Fibroblast of skin of right biceps (primary cell): ENCODE measurements at regions not wholly inside any gene's neighbourhood (a gene's known extent, or its start where the extent isn't known, plus 50 kb on each side); places are given as distances from the start of the nearest gene placed in this dataset.
"Not testable (repeated sequence)": the region's sequence is repeated elsewhere in the genome, so short reads cannot be mapped to it uniquely, and the experiment has no call there.

ENCODE experiments used
- DNase-seq: peaks from one replicate; pipeline ENCODE4 v3.0.0-alpha.2; 2013

DNA sequence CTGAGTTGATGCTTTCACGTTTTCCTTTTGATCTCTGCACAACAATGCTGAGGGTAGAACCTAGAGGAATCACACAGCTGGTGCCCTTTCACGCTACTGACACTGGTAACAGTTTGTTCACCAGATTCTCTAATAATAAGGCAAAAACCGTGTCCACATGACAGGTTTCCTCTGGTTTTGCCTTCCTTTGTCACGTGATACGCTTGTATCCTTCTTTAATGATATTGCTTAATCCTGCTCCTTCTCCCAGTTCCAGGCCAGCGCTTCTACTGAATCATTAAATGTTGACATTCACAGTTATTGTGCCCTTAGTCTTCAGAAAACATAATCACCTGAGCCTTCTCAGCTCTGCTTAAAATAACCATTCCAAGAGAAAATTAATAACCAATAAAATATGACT lies 978.2 kb upstream of the NCAM2 start:
- no peak for DNase-seq

DNA sequence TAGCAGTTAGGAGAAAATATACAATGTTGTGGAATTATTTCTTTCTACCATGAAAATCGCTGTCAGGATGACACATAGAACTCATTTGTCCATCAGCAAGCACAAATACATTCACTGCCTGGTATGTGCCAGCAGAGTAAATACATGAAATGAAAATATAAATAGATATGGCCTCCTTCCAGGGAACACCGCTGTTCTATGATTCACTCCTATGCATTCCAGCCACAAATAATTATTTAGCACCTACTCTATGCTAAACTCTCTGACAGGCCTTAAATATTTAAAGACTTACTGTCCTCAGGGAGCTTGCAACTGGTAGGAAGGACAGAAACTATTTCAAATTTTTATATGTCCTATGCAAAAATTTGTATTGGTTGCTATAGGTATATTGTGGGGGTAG lies 975.0 kb upstream of the NCAM2 start:
- no peak for DNase-seq

DNA sequence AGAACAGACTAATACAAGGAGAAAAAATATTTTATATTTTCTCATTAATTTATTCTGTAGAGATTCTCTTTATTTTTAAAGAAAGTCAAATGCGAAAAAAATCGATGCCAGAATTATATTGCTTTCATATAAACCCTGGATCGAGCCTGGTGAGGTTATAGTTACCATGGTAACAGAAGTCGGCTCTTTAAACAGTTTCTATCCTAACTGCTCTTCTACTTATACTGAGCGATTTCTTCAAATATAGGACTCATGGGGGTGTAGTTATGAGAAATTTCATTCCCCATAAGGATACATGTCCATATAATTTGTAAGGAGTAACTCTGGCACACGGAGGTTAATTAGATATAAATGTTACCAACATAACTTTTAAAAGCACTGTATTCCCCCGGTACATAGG lies 973.5 kb upstream of the NCAM2 start:
- no peak for DNase-seq

DNA sequence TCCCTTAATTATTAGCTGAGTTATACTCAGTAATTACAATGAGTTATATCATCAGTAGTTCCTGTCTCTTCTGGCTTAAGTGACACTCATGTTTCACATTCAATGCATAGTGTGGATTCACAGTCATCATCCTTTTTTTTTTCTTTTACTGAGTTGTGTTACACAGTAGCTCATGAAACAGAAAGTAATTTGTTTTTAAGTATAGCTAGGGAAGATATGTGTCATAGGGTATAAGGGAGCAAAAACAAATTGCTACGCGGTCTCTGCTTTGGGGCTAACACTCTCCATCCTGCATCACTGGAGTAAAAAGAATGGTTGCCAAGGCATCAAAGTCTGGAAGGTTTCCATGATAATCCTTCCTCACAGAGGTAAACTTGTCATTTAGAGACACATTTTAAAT lies 971.7 kb upstream of the NCAM2 start:
- DNase-seq, result no peak

GRCh38 chr21:20030390-20030789 lies 967.8 kb upstream of the NCAM2 start:
- DNase-seq, result no peak

GRCh38 chr21:20031807-20032206 lies 966.4 kb upstream of the NCAM2 start:
- DNase-seq, result no peak

DNA sequence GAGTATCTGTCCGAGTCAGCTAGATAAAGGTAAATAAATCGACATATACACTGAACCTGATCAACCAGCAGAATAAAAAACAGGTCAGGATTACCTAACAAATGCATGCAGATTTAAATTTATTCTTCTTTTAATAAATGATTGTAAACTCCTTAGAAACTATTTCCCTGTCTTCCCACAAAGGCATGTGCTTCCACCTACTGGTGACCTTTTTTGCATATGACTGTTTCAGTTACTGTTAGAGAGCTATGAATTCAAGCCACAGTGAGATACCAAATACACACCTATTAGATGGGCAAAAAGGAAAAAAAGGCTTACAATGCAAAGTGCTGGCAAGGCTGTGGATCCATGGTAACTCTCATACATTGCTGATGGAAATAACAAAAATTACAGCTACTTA lies 957.4 kb upstream of the NCAM2 start:
- no peak for DNase-seq

GRCh38 chr21:20045197-20045596 lies 953.0 kb upstream of the NCAM2 start:
- no peak for DNase-seq

- not testable (repeated sequence) for DNase-seq
These were observed 949.9 kb upstream of the NCAM2 start for GRCh38 chr21:20048130-20048837.

DNA sequence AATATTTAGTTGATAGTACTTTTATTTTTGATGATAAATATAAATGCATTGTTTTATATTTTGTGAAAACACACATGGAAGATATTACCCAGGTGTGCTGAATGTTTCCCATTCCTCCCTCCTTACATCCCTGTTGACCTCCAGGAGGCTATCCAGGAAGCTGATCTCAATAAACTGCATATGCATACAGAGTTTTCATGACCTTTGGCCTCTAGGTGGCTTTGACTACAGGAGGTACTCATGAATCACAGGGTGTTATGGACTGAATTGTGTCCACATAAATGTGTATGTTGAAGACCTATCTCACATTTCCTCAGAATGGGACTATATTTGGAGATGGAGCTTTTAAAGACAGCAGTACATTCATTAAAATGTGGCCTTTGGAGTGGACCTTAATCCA lies 914.9 kb upstream of the NCAM2 start:
- no peak for DNase-seq

- no peak for DNase-seq
These were observed 914.3 kb upstream of the NCAM2 start for GRCh38 chr21:20083925-20084324.

DNA sequence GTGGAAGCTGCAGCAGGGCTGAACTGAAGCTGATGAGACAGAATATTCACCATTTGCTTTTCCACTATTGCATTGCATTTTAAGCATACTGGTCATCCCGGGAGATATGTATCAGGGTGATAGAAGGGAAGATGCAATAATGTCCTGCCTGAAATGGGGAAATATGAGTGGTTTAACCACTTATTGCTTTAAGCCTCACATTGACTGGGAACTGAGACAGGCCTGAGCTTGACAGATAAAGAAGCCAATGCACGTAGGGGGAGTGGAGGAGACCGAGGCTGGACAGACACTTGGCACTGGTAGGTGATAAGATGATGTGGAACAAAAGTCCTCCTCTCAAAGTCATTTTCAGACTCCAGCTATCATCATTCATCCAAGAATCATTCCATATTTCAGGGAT lies 911.7 kb upstream of the NCAM2 start:
- no peak for DNase-seq

DNA sequence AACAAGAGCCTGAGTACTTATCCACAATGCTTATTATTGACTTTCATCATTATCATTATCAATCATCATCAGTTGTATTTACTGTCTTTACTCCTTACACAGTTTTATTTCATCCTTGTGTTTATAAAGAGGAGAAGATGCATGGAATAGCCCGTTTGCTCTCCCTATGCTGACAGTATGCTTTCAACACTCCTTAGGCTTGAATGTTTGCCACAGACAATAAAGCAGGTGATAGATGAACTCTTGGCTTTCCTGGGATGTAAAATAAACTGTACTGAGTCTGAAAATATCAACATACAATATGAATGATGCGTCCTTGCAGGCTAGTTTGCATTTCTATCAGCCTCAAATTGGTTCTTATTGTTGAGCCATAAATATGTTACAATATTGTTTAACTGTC lies 891.8 kb upstream of the NCAM2 start:
- no peak for DNase-seq

DNA sequence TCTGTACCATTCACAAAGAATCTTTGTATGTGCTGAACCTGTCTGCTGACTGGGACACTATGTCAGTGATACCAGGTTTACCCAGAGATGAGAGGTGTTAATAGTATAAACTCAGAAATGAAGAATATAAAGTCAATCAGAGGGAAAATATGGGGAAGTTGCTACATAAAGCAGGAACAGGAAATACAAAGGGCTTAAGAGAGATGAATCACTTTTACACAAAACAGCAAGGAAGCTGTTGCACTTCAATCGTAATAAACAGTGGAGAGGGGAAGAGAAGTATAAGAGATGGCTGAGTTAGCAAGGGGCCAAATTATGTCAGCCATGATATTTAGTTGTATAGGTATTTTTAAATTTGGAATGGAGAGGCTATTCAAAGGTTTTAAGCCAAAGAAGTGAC lies 890.2 kb upstream of the NCAM2 start:
- DNase-seq, result no peak

- no peak for DNase-seq
These were observed 889.2 kb upstream of the NCAM2 start for GRCh38 chr21:20108976-20109540.

- DNase-seq, result no peak
These were observed 887.8 kb upstream of the NCAM2 start for GRCh38 chr21:20110368-20110767.

DNA sequence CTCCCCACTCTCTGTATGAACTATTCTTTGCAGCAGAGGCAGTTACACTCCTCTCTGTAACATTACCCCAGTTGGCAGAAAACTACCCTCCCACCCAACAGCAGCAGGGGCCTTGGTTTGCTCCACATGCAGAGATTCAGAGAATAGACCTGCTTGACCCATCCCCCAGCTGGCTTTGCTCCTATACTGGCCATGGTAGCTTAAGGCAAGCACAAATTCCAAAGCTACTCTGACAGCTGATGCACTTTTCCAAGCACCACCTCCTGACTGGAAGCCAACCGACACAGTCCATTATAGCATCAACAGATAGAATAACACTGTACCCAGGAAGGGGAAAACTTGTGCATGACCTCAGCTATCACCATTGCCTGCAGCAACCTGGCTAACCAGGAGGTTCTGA lies 846.5 kb upstream of the NCAM2 start:
- no peak for DNase-seq

- no peak for DNase-seq
These were observed 835.0 kb upstream of the NCAM2 start for GRCh38 chr21:20163167-20163566.

GRCh38 chr21:20167059-20167458 lies 831.1 kb upstream of the NCAM2 start:
- no peak for DNase-seq

- no peak for DNase-seq
These were observed 828.2 kb upstream of the NCAM2 start for GRCh38 chr21:20169812-20170576.

DNA sequence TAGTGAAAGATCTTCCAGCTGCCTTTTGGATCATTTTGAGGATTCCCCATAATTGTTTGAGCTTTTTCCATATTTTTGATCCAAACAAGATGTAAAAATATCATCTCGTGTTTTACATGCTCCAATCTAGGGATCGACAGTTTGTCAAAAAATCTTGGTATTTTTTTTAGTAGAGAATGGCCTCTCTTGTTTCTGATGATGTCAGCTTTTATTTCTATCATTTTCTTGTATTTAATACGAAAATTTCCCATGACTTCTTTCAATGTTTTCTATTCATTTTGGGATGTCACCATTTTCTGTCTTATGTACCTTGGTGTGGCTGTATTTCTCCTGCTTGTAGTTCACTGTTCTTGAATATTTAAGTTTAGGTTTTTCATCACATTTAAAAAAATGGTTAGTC lies 812.0 kb upstream of the NCAM2 start:
- no peak for DNase-seq

DNA sequence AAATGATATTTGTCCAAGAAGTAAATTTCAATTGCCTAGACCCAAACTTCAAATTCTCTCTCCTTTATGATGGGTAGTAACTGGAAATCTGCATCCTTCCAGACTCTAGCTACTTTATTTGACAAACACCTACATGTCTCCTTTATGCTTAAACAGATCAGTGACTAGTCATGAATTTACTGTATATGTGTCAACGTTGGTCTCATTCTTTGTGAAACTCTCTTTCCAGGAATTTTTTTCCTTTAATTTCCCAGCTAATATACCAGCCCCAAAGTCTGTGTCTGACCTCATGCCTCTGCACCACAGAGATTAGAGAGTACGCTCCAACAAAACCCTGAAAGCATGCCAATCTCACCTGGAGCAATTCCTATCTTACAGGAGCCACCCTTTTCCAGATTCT lies 811.2 kb upstream of the NCAM2 start:
- no peak for DNase-seq

DNA sequence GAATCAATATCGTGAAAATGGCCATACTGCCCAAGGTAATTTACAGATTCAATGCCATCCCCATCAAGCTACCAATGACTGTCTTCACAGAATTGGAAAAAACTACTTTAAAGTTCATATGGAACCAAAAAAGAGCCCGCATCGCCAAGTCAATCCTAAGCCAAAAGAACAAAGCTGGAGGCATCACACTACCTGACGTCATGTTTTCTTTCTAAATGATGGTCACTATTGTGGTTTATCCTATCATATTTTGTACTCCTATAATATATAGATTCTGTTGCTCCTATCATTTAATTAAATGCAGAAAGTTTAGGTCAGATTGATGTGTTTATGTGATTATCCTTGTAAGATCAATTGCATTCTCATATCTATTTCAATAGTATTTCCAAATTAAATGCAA lies 796.9 kb upstream of the NCAM2 start:
- DNase-seq, result not testable (repeated sequence)

DNA sequence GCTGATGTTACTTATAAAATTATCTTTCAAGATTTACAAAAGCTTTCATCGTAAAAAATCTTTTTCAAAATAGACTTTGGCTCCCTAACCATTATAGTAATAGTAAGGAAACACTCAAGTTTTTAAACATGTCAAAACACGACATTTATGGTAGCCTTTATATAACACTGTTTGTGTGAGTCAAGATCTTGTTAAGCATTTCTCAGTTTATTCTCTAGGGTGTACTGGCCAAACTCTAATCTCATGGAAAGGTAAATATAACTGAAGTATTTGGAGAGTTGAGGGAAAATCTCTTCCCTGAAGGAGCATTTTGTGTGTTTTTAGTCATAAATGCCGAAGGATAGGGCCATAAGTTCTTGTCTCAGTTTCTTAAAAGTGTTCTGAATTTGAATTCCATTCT lies 790.9 kb upstream of the NCAM2 start:
- no peak for DNase-seq
